HepG2 (cell line): ENCODE measurements at regions not wholly inside any gene's neighbourhood (a gene's known extent, or its start where the extent isn't known, plus 50 kb on each side); places are given as distances from the start of the nearest gene placed in this dataset.

Source experiments
- ATAC-seq: fragments of 200-7000 bp; cut with Tn5 transposase; 3 replicates; pipeline ENCODE4 v1.9.1; 2020; ENCODE audit warnings: mild to moderate bottlenecking, moderate library complexity
- BruUV-seq: library from RNA; stranded (reverse); fragments of 400-500 nt; replicated peaks from 2 replicates; lab custom pipeline; 2021; lab: Mats Ljungman, UMichigan
- CTCF ChIA-PET: fragments of 300-600 bp; formaldehyde crosslinking; extraction: SDS; loops from one replicate; lab custom pipeline; 2021; ENCODE audit warnings: low total read pairs, inconsistent platforms, low intra/inter-chr PET ratio; lab: Yijun Ruan, JAX
- POLR2A ChIA-PET: fragments of 350-600 bp; sonication (Branson Sonifier 250); formaldehyde crosslinking; loops from one replicate; lab custom pipeline; 2020; ENCODE audit warnings: antibody characterized with exemption, inconsistent platforms; lab: Yijun Ruan, JAX
- DNase-seq: peaks from one replicate; pipeline ENCODE4 v3.0.0-alpha.2; 2015; ENCODE audit warnings: low spot score
- FAIRE-seq: peaks from 3 replicates; lab custom pipeline; 2011; peaks lifted over from hg19 to GRCh38; lab: Jason Lieb, UNC
- H2AFZ ChIP-seq: one replicate; pipeline ENCODE4 v1.6.1; 2011; ENCODE audit warnings: low read length, inconsistent platforms
- H3K27ac ChIP-seq: fragments of 300-600 bp; 3 replicates; pipeline ENCODE4 v1.8.0; 2011; ENCODE audit warnings: mixed run types, mild to moderate bottlenecking, mixed read lengths, low read length, inconsistent platforms; ENCODE audit not compliant: insufficient read depth; ENCODE audit errors: extremely low read length
- H3K27me3 ChIP-seq, 2 experiments: fragments of 200-600 bp in 1 of 2; 2 replicates in 1 of 2; 3 replicates in 1 of 2; pipeline versions ENCODE4 v1.6.0 to v1.8.0; 2011; ENCODE audit warnings: low read length in 2 of 2, mild to moderate bottlenecking in 2 of 2, moderate library complexity in 2 of 2, inconsistent platforms in 1 of 2; ENCODE audit not compliant: insufficient read depth in 2 of 2, control insufficient read depth in 1 of 2
- H3K36me3 ChIP-seq, 2 experiments: fragments of 200-600 bp in 1 of 2; replicated peaks in 1 of 2; 2 replicates in 1 of 2; 3 replicates in 1 of 2; pipeline versions ENCODE4 v1.5.1 to v1.8.0; 2011; ENCODE audit warnings: low read length in 2 of 2, inconsistent platforms in 1 of 2; ENCODE audit not compliant: insufficient read depth in 2 of 2, control insufficient read depth in 1 of 2
- H3K4me1 ChIP-seq: 2 replicates; pipeline ENCODE4 v1.5.1; 2012; ENCODE audit warnings: low read length, inconsistent platforms; ENCODE audit not compliant: insufficient read depth
- H3K4me2 ChIP-seq: 2 replicates; pipeline ENCODE4 v1.6.0; 2011; ENCODE audit warnings: low read depth, low read length, inconsistent platforms
- H3K4me3 ChIP-seq, 3 experiments: fragments of 200-600 bp in 1 of 3; sonication (generic), shearing (Covaris generic) in 1 of 3; replicated peaks in 1 of 3; 2 replicates each; pipeline ENCODE4 v1.5.1; 2011 to 2016; ENCODE audit warnings: low read length in 3 of 3, inconsistent platforms in 2 of 3, low read depth in 2 of 3, mild to moderate bottlenecking in 2 of 3, control low read depth in 1 of 3, mixed read lengths in 1 of 3; ENCODE audit not compliant: insufficient read depth in 1 of 3
- H3K79me2 ChIP-seq: one replicate; pipeline ENCODE4 v1.6.1; 2011; ENCODE audit warnings: low read length, inconsistent platforms; ENCODE audit not compliant: insufficient read depth
- H3K9ac ChIP-seq: 2 replicates; pipeline ENCODE4 v1.6.0; 2011; ENCODE audit warnings: mild to moderate bottlenecking, low read depth, low read length, inconsistent platforms; ENCODE audit not compliant: insufficient read depth
- H3K9me3 ChIP-seq: 2 replicates; pipeline ENCODE4 v1.5.1; 2012; ENCODE audit warnings: mild to moderate bottlenecking, low read length
- H4K20me1 ChIP-seq: 2 replicates; pipeline ENCODE4 v1.6.0; 2011; ENCODE audit warnings: inconsistent platforms, mild to moderate bottlenecking, low read length, moderate library complexity; ENCODE audit not compliant: insufficient read depth
- ARHGAP35 ChIP-seq: sonication (generic); formaldehyde crosslinking; IDR thresholded peaks from 2 replicates; pipeline ENCODE4 v1.9.0; 2022; ENCODE audit warnings: mild to moderate bottlenecking, inconsistent platforms, moderate library complexity, missing genetic modification reagents, borderline replicate concordance
- KAT8 ChIP-seq: IDR thresholded peaks from 2 replicates; pipeline ENCODE4 v1.6.1; 2016; ENCODE audit warnings: missing genetic modification reagents, missing compliant biosample characterization
- MED8 ChIP-seq: sonication (generic); formaldehyde crosslinking; IDR thresholded peaks from 2 replicates; pipeline ENCODE4 v1.8.1; 2023; ENCODE audit warnings: mild to moderate bottlenecking, missing genetic modification reagents; ENCODE audit not compliant: insufficient replicate concordance
- MXD4 ChIP-seq: IDR thresholded peaks from 2 replicates; pipeline ENCODE4 v1.6.1; 2016; ENCODE audit warnings: mild to moderate bottlenecking, missing biosample characterization, missing genetic modification reagents
- RNF2 ChIP-seq: fragments of 450-650 bp; conservative IDR thresholded peaks from 2 replicates; pipeline ENCODE4 v1.6.1; 2016; ENCODE audit warnings: low read depth
- SYNCRIP ChIP-seq: fragments of 200-400 bp; formaldehyde crosslinking; IDR thresholded peaks from 2 replicates; pipeline ENCODE4 v1.6.1; 2018; ENCODE audit warnings: mild to moderate bottlenecking, low read depth, low read length; ENCODE audit not compliant: insufficient read depth
- ZNF143 ChIP-seq: sonication (generic); formaldehyde crosslinking; IDR thresholded peaks from 2 replicates; pipeline ENCODE4 v1.4.0; 2020; ENCODE audit warnings: missing genetic modification reagents
- ZNF580 ChIP-seq: IDR thresholded peaks from 2 replicates; pipeline ENCODE4 v1.6.1; 2016; ENCODE audit warnings: low read depth, borderline replicate concordance
- ZNF709 ChIP-seq: sonication (generic); formaldehyde crosslinking; IDR thresholded peaks from 2 replicates; pipeline ENCODE4 v1.5.0; 2020; ENCODE audit warnings: mild to moderate bottlenecking, missing genetic modification reagents
- ZNF772 ChIP-seq: sonication (generic); formaldehyde crosslinking; IDR thresholded peaks from 2 replicates; pipeline ENCODE4 v1.5.0; 2020; ENCODE audit warnings: mild to moderate bottlenecking, missing genetic modification reagents
- ZNF777 ChIP-seq: sonication (generic); formaldehyde crosslinking; IDR thresholded peaks from 2 replicates; pipeline ENCODE4 v1.4.0; 2020; ENCODE audit warnings: missing genetic modification reagents
- ZNF780A ChIP-seq: sonication (generic); formaldehyde crosslinking; IDR thresholded peaks from 2 replicates; pipeline ENCODE4 v1.8.0; 2022; ENCODE audit warnings: mild to moderate bottlenecking, missing genetic modification reagents, moderate library complexity
- ZNF781 ChIP-seq: sonication (generic); formaldehyde crosslinking; IDR thresholded peaks from 2 replicates; pipeline ENCODE4 v1.5.1; 2020; ENCODE audit warnings: borderline replicate concordance, mild to moderate bottlenecking, missing genetic modification reagents; ENCODE audit errors: not compliant biosample characterization
- ZSCAN12 ChIP-seq: sonication (generic); formaldehyde crosslinking; IDR thresholded peaks from 2 replicates; pipeline ENCODE4 v1.9.0; 2021; ENCODE audit warnings: mild to moderate bottlenecking, missing genetic modification reagents
- WGBS: methylation state at CpG from one replicate; pipeline ENCODE4 v1.1.6; 2017; ENCODE audit warnings: low lambda C conversion rate; 5-methylcytosine and 5-hydroxymethylcytosine counted together
- in situ Hi-C: cut with HindIII; loops from 2 replicates; pipeline ENCODE4 v1.10.0; 2017; ENCODE audit warnings: low pct_unique_long_range_greater_than_20kb; ENCODE audit not compliant: extremely low pct_ligation_motif_present
- intact Hi-C: fragments of 100-400 bp; cut with micrococcal nuclease; formaldehyde crosslinking; loops from one replicate; pipeline ENCODE4 v1.10.0; 2022; ENCODE audit not compliant: unreplicated experiment
- TF ChIP-seq, protein P1 (sequence below): sonication (generic); formaldehyde crosslinking; conservative IDR thresholded peaks from 2 replicates; pipeline ENCODE4 v1.8.0; 2022; ENCODE audit warnings: mild to moderate bottlenecking, moderate library complexity, missing genetic modification reagents
- TF ChIP-seq, protein P2 (sequence below): sonication (generic); formaldehyde crosslinking; conservative IDR thresholded peaks from 2 replicates; pipeline ENCODE4 v1.8.0; 2022; ENCODE audit warnings: low read depth, missing genetic modification reagents

- no TSS peak for BruUV-seq
- ATAC-seq (no peak), DNase-seq (no peak)
- no peaks in the 10 kb centered on the region for H3K4me1 ChIP-seq
- POLR2A ChIA-PET, result no interaction called here
- no peak overlapping the region for H2AFZ ChIP-seq
- H3K9me3 ChIP-seq, result peaks cover 39% of the 10 kb centered on the region
- no peak overlapping the region for H3K27ac ChIP-seq
- TF ChIP-seq ZNF143 (CRISPR knock-in tag), result no peak
- TF ChIP-seq, all 625 proteins: peak for 0
- Histone ChIP-seq H3K4me3 (no peak overlapping the region), H3K9ac (no peak overlapping the region), H3K79me2 (no peaks in the 10 kb centered on the region), H3K27me3 (no peaks in the 10 kb centered on the region), H3K4me2 (no peak overlapping the region), H3K36me3 (no peaks in the 10 kb centered on the region), H4K20me1 (no peaks in the 10 kb centered on the region)
- intact Hi-C loops, result no loop called here
- no peak for FAIRE-seq
- 0% methylated on average over 2 of the region's 2 CpGs for WGBS
- in situ Hi-C loops, result no loop called here
- CTCF ChIA-PET, result no interaction called here
Observed at GRCh38 chr18:56246916-56247315, 391.5 kb downstream of the TXNL1 start.

DNA sequence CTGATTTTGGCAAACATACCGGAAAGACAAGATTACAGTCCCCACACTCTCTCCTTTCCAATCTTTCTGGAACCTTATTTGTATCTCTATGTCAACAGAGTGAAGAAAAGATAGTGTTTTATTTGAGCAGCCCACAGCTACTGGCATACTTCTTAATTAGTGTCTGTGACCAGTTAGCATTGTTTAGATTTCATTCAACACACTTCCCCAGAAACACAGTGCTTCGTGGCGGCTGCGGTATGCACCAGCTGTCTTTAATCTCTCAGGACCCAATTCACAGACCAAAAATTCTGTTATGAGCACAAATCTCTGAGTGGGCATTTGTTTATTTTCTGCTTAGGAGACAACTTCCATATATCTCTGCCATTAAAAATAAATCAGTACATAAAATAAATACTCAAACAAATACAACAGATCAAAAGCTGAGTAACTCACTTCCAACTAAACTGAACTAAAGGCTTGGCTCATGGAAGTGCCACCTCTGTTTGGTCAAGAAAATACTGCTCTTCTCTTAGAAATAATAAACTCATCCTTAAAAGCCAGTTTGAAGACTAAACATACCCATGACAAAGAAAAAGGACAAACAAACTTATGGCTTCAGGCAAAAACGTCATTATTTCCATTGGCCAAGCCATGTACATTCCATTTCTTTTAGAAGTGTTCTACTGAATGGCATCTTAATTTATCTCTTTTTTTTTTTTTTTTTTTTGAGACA is 392.4 kb downstream of the TXNL1 start:
- no TSS peak for BruUV-seq
- no peak overlapping the region for H3K9ac ChIP-seq
- DNase-seq (no peak), FAIRE-seq (no peak), ATAC-seq (no peak)
- H3K27ac ChIP-seq, result no peak overlapping the region
- ChIA-PET POLR2A (no interaction called here), CTCF (no interaction called here)
- no peaks in the 10 kb centered on the region for H3K4me1 ChIP-seq
- no peaks in the 10 kb centered on the region for H4K20me1 ChIP-seq
- WGBS, result 29% methylated on average over 5 of the region's 5 CpGs
- H3K4me3 ChIP-seq, result no peak overlapping the region
- intact Hi-C loops (no loop called here), in situ Hi-C loops (no loop called here)
- H3K36me3 ChIP-seq, result no peaks in the 10 kb centered on the region
- peaks cover 36% of the 10 kb centered on the region for H3K9me3 ChIP-seq
- no peaks in the 10 kb centered on the region for H3K79me2 ChIP-seq
- H2AFZ ChIP-seq, result no peak overlapping the region
- no peaks in the 10 kb centered on the region for H3K27me3 ChIP-seq
- H3K4me2 ChIP-seq, result no peak overlapping the region
- TF ChIP-seq ZNF580 (CRISPR knock-in tag) (no peak), KAT8 (no peak), SYNCRIP (no peak), ARHGAP35 (no peak), MXD4 (CRISPR knock-in tag) (no peak), ZNF780A (CRISPR knock-in tag) (no peak), RNF2 (no peak), ZNF777 (CRISPR knock-in tag) (no peak), ZNF781 (no peak), ZNF709 (CRISPR knock-in tag) (no peak), MED8 (CRISPR knock-in tag) (no peak), ZSCAN12 (no peak), ZNF772 (CRISPR knock-in tag) (no peak)
- TF ChIP-seq, protein P1, sequence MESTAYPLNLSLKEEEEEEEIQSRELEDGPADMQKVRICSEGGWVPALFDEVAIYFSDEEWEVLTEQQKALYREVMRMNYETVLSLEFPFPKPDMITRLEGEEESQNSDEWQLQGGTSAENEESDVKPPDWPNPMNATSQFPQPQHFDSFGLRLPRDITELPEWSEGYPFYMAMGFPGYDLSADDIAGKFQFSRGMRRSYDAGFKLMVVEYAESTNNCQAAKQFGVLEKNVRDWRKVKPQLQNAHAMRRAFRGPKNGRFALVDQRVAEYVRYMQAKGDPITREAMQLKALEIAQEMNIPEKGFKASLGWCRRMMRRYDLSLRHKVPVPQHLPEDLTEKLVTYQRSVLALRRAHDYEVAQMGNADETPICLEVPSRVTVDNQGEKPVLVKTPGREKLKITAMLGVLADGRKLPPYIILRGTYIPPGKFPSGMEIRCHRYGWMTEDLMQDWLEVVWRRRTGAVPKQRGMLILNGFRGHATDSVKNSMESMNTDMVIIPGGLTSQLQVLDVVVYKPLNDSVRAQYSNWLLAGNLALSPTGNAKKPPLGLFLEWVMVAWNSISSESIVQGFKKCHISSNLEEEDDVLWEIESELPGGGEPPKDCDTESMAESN, result no peak
- TF ChIP-seq, protein P2, sequence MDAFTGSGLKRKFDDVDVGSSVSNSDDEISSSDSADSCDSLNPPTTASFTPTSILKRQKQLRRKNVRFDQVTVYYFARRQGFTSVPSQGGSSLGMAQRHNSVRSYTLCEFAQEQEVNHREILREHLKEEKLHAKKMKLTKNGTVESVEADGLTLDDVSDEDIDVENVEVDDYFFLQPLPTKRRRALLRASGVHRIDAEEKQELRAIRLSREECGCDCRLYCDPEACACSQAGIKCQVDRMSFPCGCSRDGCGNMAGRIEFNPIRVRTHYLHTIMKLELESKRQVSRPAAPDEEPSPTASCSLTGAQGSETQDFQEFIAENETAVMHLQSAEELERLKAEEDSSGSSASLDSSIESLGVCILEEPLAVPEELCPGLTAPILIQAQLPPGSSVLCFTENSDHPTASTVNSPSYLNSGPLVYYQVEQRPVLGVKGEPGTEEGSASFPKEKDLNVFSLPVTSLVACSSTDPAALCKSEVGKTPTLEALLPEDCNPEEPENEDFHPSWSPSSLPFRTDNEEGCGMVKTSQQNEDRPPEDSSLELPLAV (CRISPR knock-in tag), result no peak
